Right ventricle myocardium inferior (tissue), 1 donor: ENCODE measurements at regions not wholly inside any gene's neighbourhood (a gene's known extent, or its start where the extent isn't known, plus 50 kb on each side); places are given as distances from the start of the nearest gene placed in this dataset.

ENCODE experiments used
- ATAC-seq: fragments of 200-7000 bp; cut with Tn5 transposase; one replicate; pipeline ENCODE4 v1.9.1; 2020; ENCODE audit warnings: mild to moderate bottlenecking, moderate library complexity
- DNase-seq: peaks from one replicate; pipeline ENCODE4 v3.0.0; 2021; ENCODE audit errors: missing footprints
- intact Hi-C: fragments of 100-400 bp; cut with DNase I; formaldehyde crosslinking; loops from one replicate; pipeline ENCODE4 v1.11.0; 2022
- donor health status: DM: no; HTN: yes; CAD: no; lungs with severe emphysema.

DNA sequence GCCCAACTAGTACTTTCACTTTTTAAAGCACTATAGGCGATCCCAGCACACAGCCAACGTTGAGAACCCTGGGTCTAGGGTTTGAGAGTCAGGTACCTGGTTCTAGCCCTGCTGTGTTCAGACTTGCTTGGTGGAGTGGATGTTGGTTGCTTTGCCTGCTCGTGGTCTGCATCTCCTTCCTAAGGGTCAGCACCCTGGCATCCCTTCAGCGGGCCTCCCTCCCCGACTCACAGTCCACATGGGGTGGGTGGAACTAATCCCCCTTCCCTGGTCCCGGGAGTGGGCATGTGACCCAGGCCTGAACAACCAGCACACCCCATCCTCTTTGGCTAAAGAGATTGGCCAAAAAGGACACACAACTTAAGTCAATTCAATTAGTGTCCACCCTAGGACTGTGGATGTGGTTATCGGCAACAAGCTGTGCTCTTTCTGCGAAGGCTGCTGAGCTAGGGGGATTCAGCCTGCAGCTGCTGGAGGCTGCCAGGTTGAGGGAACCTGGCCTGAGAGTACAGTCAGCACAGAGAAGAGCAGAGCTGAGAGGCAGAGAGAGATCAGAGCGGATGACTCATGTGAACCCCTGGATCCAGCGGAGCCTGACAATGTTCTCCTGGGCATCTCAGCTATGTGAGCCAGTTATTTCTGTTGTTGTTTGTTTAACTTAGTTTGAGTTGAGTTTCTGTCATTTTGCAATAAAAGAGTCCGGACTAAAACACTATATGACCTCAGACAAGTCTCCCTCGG is 138.9 kb downstream of the ACTL8 start:
- ATAC-seq (no peak), DNase-seq (no peak)
- intact Hi-C loops: loop anchor here (5.0 kb wide), 1 partner anchor 77 kb away; no protein-coding TSS in a partner anchor

DNA sequence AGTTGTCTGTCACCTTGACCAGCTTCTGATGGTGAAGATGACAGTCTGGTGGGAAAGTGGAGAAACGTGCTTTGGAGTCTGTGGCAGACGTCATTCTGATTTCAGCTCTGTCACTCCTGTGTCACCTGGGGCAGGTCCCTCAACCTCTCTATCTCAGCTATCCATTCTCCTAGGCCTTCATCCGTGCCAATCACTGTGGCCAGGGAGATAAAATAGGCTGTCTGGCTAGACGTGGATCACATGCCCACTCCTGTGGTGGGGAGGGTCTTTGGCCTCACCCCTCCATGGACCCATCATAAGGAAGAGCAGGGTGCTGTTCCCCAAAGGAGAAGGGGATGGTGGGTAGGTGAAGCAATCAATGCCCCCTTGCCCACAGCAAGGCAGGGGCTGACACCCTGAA is 140.3 kb downstream of the ACTL8 start:
- no peak for DNase-seq
- intact Hi-C loops: no loop called here
- ATAC-seq: no peak

DNA sequence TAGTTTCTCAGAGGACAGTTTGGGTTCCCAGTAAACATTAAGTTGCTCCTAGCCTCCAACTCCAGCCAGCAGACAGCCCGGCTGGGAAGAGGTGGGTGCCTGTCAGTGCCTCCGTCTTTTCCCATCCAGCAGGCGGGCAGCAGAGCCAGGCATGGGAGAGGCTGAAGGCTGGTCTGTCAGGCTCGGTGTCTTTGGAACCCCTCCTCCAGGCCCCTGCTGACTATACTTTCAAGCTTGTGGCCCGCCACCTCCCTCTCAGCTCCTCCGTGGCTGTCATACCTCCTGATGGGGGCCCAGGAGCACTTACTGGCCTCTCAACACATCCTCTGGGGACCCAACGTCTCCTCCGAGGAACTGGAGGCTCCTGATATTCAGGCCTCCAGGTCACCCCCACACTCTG is 140.9 kb downstream of the ACTL8 start:
- DNase-seq (no peak), ATAC-seq (no peak)
- intact Hi-C loops: no loop called here

DNA sequence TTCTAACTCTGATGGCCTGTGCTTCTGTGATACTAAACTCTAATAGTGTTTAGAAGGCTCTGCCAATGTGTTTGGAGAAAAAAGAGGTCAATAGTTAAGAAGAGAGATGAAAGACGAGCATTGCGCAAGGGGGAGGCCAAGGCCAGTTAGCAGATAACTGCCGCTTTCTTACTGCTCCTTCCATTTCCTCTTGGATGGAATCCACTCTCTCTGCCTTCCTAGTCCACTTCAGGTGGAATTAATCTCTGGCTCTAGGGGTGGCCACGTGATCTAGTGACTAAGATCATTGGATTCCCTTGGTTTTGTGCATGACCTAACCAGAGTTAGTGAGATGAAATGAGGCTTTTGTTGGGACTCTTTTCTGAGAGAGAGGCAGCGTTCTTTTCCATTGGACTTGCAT is 148.3 kb downstream of the ACTL8 start:
- intact Hi-C loops: no loop called here
- ATAC-seq (no peak), DNase-seq (no peak)

DNA sequence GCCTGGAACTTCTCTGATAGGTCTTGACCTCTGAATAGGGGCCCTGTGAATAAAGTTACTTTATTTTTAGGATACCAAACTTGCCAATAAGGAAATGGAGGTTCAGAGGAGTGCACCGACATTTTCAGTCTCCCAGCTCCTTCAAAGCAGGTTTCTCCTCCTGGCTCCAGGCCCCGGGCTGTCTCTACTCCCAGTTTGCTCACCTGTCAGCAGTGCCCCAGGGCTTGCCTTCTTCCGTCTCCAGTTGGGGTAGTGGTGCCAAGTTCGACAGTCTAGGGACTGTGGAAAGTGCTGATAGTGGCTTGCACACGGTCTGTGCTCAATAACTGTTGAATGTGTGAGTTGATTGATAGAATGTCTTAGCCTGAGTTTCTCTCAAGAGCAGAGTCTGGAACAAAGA is 149.2 kb downstream of the ACTL8 start:
- DNase-seq (no peak), ATAC-seq (no peak)
- intact Hi-C loops: no loop called here

DNA sequence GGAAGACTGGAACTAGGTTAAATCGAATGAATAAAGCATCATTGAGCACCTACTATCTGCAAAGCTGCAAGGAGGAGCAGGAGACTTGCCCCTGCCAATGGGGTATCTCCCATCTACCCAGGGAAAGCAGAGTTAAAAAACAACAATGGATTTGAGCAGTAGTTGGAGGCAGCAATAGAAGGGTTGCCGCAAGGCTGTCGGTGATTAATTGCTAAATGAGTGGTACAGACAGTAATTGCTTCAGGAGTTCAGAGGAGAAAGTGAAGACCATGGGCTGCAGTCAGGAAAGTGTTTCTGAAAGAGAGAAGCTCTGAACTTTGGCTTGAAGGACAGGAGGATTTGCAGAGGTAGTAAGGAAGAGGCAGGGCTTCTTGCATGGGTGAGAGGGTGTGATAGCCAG is 152.9 kb downstream of the ACTL8 start:
- intact Hi-C loops: loop anchor here (5.0 kb wide), 1 partner anchor 246 kb away; no protein-coding TSS in a partner anchor
- no peak for ATAC-seq
- no peak for DNase-seq

DNA sequence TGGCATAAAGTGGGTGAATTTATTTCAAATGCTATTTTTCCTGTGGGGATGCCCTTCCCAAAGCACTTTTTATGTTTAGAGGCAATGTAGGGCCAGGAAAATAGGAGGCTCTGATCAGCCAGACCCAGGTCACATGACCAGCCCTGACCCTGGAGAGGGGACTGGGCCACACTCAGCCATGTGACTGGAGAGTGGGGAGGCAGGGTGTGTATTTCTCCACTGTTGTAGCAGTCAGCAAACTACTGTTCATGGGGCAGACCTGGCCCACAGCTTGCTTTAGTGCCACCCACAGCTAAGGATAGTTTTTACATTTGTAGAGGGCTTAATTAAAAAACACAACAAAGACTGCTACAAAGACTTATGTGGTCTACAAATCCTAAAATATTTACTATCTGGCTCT is 153.8 kb downstream of the ACTL8 start:
- intact Hi-C loops: loop anchor here (5.0 kb wide), 1 partner anchor 247 kb away; no protein-coding TSS in a partner anchor
- DNase-seq: no peak
- ATAC-seq: peak; percentile 26

DNA sequence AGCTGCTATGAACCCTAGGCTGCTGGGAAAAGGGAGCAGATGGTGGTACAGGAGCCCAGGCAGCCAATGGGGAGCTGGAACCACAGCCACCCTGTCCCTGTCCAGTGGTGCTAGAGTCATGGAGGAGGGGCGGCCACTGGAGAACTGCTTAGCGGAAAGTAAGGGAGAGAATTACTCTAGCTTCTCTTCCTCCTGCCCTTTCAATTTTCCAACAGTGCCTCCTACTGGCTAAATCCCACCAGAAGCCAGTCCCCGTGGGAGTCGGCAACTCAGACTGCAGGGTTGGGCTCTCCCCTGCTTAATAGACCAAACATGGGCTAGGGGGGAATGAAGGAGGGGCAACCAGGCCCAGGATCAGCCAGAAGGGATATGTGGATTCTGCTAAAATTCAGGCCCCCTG is 154.5 kb downstream of the ACTL8 start:
- intact Hi-C loops: loop anchor here (5.0 kb wide), 1 partner anchor 247 kb away; no protein-coding TSS in a partner anchor
- no peak for DNase-seq
- ATAC-seq: peak; percentile 28

DNA sequence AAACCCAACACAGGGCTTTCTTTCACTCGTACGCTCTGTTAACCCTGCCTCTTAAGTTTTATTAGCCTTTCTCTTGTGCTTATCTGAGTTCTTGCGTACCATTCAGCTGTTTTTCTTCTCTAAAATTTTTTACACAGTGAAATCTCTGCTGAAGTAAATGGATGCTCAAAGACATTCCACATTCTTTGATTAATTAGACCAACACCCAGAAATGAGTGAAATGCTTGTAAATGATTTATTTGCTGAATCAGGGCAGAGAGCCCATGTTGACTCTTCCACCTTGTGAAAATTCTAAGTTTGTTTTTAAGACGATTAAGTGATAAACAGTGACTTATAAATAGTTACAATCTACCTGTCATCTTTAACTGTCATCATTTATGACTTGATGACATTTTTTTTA is 156.7 kb downstream of the ACTL8 start:
- intact Hi-C loops: no loop called here
- no peak for DNase-seq
- no peak for ATAC-seq

DNA sequence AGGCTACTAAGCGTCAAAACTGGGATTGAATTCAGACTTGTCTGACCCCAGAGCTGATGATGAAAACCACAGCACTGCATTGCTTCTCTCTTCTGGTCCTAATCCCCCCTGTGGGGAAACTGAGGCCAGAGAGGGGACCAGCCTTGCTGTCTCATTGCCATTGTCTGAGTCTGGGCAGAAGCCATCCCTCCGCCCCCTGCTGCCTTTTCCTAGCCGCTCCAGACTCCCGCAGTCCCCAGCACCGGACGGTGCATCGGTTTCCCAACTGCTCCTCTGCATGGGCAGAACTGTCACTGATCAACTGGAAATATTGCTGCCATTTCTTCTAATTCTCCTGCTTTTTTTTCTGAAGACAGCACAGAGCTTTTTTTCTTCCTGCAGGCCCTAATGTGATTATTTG is 157.4 kb downstream of the ACTL8 start:
- DNase-seq: no peak
- no peak for ATAC-seq
- intact Hi-C loops: no loop called here

DNA sequence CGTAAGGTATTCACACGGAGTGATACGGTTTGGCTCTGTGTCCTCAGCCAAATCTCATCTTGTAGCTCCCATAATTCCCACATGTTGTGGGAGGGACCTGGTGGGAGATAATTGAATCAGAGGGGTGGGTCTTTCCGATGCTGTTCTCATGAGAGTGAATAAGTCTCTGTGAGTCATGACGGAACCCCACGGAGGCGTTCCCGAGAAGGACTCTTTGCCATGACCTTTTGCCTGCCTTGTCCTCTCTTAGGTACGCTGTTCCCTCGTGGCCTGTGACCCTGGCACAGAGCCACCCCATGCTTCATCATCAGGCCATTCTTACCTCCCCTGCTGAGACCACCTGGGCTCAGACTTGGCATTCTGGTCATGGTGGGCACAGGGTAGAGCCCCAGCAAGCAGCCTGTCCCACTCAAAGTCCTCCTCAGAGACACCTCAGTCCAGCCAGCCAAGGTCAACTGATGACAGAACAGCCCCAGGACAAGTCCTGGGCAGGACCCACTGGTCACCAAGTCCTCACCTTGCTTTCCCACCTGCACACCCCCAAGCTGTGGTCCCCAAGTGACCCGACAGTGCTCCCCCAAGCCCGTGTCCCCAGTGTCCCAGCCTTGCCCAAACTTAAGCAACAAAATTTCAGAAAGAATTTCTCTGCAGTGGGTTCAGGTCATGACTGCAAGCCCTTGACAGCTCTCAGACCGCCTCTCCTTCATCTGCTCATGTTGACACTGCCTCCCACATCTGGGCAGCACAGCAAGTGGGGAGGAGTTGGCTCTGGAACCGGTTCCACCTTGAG is 158.4 kb downstream of the ACTL8 start:
- no peak for ATAC-seq
- intact Hi-C loops: no loop called here
- no peak for DNase-seq

DNA sequence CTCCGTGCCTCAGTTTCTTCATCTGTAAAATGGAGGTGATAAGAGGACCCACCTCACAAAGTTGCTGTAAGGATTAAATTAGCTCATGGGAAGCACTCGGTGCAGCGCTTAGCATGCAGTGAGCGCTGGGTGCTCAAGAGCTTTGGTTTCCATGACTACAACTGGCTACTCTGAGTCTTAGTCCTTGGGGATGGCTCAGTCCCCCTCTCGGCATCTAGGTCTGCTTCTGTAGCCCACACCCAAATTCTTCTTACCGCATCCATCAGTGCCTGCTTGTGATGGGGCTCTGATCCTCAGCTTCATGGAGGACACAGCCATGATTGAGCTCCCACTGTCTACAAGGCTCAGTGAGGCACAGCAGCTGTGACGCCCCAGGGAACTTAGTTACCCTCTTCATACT is 159.0 kb downstream of the ACTL8 start:
- DNase-seq: no peak
- no peak for ATAC-seq
- intact Hi-C loops: no loop called here

DNA sequence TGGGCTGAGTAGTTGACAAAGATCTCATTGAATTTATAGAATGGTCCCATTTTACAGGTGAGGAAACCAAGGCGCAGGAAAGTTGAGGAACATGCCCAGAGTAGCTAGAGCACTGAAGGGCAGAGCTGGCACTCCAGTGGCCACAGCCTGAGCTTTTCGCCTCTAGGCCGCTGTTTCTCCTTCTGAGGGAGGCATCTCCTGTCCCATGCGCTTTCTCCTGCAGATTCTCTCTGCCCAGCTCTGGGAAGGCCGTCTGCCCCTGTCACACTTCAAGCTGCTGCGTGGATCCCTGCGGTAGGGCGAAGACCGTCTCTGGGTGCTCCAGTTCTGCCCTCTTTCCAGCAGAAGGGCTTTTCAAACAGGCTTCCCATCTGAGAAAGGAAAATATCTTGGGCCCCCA is 159.9 kb downstream of the ACTL8 start:
- ATAC-seq (no peak), DNase-seq (no peak)
- intact Hi-C loops: no loop called here

DNA sequence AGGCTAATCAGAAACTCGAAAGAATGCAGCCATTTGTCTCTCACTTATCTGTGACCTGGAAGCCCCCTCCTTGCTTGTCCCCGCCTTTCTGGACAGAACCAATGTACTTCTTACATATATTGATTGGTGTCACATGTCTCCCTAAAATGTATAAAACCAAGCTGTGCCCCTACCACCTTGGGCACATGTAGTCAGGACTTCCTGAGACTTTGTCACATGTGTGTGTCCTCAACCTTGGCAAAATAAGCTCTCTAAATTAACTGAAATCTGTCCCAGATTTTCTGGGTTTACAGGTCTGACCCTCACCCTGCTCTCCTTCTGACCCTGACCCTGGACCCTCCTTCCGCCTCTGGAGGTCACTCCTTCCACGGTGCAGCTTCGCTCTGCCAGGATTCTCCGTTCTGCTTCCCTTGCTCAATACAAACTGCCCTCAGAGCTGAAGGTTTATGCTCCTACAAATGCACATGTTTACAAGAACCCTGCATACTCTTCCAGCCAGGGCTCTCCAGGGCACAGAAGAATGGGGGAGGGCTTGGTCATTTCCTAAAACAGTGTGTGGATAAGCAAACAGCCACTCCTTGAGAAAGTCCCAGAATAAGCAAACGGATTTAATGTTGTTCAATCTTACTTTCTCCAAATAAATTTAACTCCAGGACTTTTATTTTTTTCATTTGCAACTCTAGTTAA is 160.5 kb downstream of the ACTL8 start:
- intact Hi-C loops: no loop called here
- no peak for ATAC-seq
- DNase-seq: no peak

DNA sequence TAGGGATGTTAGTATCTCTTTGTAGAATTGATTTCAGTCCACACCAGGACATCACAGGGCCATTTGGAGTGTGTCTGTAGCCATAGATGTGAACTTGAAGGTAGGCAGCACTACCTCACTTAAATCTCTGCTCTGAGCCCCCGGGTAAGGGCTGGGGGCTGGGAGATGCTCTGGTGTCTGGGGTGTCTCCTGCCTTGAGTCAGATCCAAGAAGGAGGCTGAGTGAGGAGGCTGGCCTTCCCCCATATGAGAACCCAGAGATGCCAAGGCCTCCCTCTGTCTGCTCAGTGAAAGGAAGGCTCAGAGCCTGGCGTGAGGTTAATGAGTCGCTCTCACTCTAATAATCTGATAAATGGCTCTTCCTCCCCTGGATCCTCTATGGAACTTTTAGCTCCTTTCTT is 161.6 kb downstream of the ACTL8 start:
- no peak for ATAC-seq
- no peak for DNase-seq
- intact Hi-C loops: no loop called here

DNA sequence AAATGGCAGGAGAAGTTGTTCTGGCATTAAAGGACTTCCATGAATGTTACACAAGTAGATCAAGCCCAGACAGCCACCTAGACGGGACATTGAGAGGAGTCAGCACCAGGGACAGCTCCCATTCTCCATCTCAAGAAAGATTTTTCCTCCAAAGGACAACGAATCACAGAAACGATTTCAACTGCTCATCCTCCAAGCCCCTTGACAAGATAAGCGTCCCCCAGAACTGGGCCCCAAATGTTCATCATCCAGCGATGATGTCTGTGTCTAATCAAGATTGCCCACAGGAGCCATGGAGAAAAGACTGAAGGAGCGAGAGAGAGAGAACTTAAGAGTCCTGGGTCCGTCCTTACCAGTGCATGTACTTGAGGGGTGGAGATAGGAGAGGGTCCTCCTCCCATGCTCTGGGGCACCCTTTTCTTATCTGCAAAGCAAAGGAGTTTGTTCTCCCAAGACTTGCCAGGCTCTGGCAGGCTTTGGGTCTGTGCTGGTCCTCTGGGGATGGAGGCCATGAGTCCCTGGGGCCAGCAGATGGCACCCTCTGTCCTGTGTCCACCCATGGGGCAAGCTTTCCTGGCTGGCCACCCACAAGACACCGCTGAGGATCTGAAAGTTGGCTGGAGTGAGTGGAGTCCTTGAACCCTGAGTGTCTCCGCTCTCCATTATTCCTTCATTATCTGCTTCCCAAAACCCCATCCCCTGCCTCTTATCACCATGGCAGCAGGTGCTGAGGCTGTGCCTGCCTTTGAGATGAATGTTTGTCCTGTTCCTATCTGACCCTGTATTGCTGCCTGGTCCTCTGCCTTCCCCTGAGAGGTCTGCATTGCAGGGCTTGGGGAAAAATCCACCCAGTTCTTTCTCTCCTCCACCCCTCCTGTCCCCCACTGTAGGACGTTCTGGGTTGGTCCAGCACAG is 164.6 kb downstream of the ACTL8 start:
- intact Hi-C loops: loop anchor here (5.0 to 10.0 kb wide), 2 partner anchors 183 to 315 kb away; no protein-coding TSS in a partner anchor
- no peak for ATAC-seq

DNA sequence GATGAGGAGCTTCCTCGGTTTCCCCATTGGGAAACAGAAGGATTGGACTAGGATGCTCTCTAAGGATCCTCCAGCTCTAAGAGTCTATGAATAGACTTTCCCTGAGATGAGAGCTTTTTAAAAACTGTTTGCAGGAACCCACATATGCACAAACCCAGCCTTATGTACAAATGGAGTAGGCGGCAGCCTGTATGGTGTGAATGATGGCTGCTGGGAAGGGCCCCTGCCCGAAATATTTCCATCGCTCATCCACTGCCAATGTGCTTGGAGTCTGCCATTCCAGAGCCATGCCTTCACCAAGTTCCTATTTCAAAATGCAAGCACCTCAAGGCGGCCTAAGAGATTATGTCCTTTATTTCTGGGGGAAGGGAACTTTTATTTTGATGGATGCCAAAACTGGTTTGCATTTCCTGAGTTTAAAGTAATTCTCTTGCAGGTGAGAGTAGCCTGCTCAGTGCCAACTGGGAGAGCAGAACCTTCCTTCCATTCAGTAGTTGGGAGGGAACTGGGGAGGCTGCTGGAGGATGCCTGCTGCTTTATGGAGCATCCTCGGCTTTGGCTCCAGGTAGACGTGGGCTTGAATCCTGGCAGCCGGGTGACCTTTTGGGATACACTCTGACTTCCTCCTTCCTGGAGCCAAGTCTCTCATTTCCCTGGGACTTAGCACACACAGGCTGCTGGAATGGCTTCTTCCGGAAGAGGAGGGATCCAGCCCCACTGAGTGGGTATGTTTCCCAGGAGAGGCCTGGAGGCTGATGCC is 165.9 kb downstream of the ACTL8 start:
- no peak for ATAC-seq
- no peak for DNase-seq

More for the DNA sequence above, 164.6 kb downstream of the ACTL8 start:
- DNase-seq: no peak

DNA sequence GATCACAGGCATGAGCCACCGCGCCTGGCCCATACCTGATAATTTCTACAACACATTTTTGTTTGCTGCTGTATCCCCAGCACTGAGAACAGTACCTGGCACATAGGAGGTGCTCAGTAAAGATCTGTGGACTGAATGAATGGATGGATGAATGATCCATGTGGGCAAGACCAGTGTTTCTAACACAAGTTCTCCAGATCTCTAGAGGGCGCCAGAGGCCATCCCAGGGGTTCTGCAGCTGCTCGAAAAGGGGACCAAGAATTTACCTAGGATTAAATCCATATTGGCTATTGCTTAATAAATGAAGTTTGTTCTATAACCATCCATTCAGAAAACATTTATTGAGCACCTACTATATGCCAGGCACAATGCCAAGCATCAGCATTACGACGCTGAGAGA is 167.7 kb downstream of the ACTL8 start:
- intact Hi-C loops: loop anchor here (5.0 to 10.0 kb wide), 2 partner anchors 179 to 312 kb away; no protein-coding TSS in a partner anchor
- ATAC-seq (no peak), DNase-seq (no peak)

More for the DNA sequence above, 165.9 kb downstream of the ACTL8 start:
- intact Hi-C loops: loop anchor here (5.0 to 10.0 kb wide), 2 partner anchors 181 to 314 kb away; no protein-coding TSS in a partner anchor
